Adrenal gland (tissue), 9 donors: ENCODE measurements at regions not wholly inside any gene's neighbourhood (a gene's known extent, or its start where the extent isn't known, plus 50 kb on each side); places are given as distances from the start of the nearest gene placed in this dataset.

Source experiments
- DNase-seq, 7 donors: peaks; one replicate each; pipeline ENCODE4 v3.0.0-alpha.2; 2019 to 2020
- H3K27ac ChIP-seq, 5 donors: fragments of 200-600 bp; sonication (generic) in 4 of 5; 1 replicate in 3 of 5; 2 replicates in 2 of 5; pipeline versions ENCODE4 v1.5.1 to v1.8.0; 2016 to 2020; ENCODE audit warnings: mild to moderate bottlenecking in 1 of 5
- H3K27me3 ChIP-seq: fragments of 200-600 bp; 2 replicates; pipeline ENCODE4 v1.8.0; 2021
- H3K36me3 ChIP-seq, 2 donors: fragments of 200-600 bp; replicated peaks in 1 of 2; 1 replicate in 1 of 2; 2 replicates in 1 of 2; pipeline versions ENCODE4 v1.5.1 to v1.8.0; 2018 to 2022
- H3K4me1 ChIP-seq, 2 donors: fragments of 200-600 bp; replicated peaks in 1 of 2; 1 replicate in 1 of 2; 2 replicates in 1 of 2; pipeline versions ENCODE4 v1.5.1 to v1.8.0; 2018 to 2021
- H3K4me3 ChIP-seq, 4 donors: fragments of 200-600 bp; sonication (generic) in 3 of 4; one replicate each; pipeline ENCODE4 v1.5.1; 2016 to 2018
- H3K9me3 ChIP-seq, 3 donors: fragments of 200-600 bp; sonication (generic) in 1 of 3; replicated peaks in 1 of 3; 1 replicate in 2 of 3; 2 replicates in 1 of 3; pipeline versions ENCODE4 v1.5.1 to v1.8.0; 2016 to 2021
- CTCF ChIP-seq, 6 experiments: fragments of 450-650 bp in 4 of 6; fragments of 200-600 bp in 2 of 6; sonication (generic) in 1 of 6; IDR thresholded peaks; 1 replicate in 5 of 6; 2 replicates in 1 of 6; pipeline versions ENCODE4 v1.5.1 to v1.8.0; 2016 to 2021; ENCODE audit warnings: antibody characterized with exemption in 6 of 6, mild to moderate bottlenecking in 2 of 6, moderate library complexity in 1 of 6
- POLR2A ChIP-seq, 2 donors: fragments of 450-650 bp; IDR thresholded peaks; one replicate each; pipeline ENCODE4 v1.6.1; 2017; ENCODE audit warnings: antibody characterized with exemption in 2 of 2, mild to moderate bottlenecking in 2 of 2, moderate library complexity in 1 of 2
- WGBS, 4 donors: extraction: QIAGEN DNeasy Blood & Tissue Kit in 2 of 4; methylation state at CpG; one replicate each; pipeline versions ENCODE4 v1.1.5 to v1.1.7; 2013 to 2017; 5-methylcytosine and 5-hydroxymethylcytosine counted together
- intact Hi-C, 2 donors: fragments of 100-400 bp; cut with DNase I; formaldehyde crosslinking; loops; one replicate each; pipeline versions ENCODE4 v1.14.1 to v1.15.0; 2022 to 2023
- donor health status: healthy with polysubstance abuse.
- donor health status: Bipolar disorder and iron deficiency.
- donor health status: DM: yes; HTN: yes; CAD: no.
- donor health status: DM: no; HTN: no; CAD: no.
- donor health status: DM: no; HTN: no; CAD: no.

GRCh38 chr13:58619396-58620113 is 988.0 kb downstream of the PCDH17 start:
- Histone ChIP-seq H3K36me3 (no peaks in the 10 kb centered on the region), H3K27ac (no peak overlapping the region), H3K4me1 (no peaks in the 10 kb centered on the region), H3K27me3 (no peaks in the 10 kb centered on the region), H3K4me3 (no peak overlapping the region), H3K9me3 (no peaks in the 10 kb centered on the region)
- 60 to 73% (median 64%) methylated on average over 5 of the region's 5 CpGs for WGBS, 4 donors
- DNase-seq = no peak
- TF ChIP-seq CTCF (IDR thresholded peaks at IDR 0.05) = no peak
- no peak for TF ChIP-seq POLR2A (IDR thresholded peaks at IDR 0.05)
- intact Hi-C loops = no loop called here

DNA sequence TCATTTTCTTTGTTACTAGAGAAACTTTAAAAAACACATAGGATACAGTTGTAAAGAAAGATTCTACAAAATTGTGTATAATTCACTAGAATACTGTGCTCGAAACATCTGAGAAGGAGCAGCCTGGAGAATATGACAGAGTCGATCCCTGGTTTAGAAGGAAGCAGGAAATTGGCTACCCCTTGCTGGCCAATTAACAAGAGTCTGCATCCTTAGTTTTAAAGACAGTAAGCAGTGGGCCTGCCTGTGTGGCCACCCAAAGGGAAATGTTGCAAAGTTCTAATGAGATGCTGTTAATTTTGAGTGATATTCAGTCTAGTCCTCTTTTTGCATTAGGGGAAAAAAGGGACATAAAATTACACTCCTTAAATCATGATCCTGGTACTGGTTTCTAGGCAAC is 988.6 kb downstream of the PCDH17 start:
- TF ChIP-seq CTCF (IDR thresholded peaks at IDR 0.05) (no peak), POLR2A (IDR thresholded peaks at IDR 0.05) (no peak)
- no peaks in the 10 kb centered on the region for H3K36me3 ChIP-seq
- intact Hi-C loops = no loop called here
- no peak overlapping the region for H3K4me3 ChIP-seq
- H3K9me3 ChIP-seq = no peaks in the 10 kb centered on the region
- DNase-seq = no peak
- H3K27me3 ChIP-seq = no peaks in the 10 kb centered on the region
- no peak overlapping the region for H3K27ac ChIP-seq
- 61 to 81% (median 68%) methylated on average over 2 of the region's 2 CpGs for WGBS, 4 donors
- H3K4me1 ChIP-seq = no peaks in the 10 kb centered on the region

GRCh38 chr13:58625703-58626389 is 994.3 kb downstream of the PCDH17 start:
- Histone ChIP-seq H3K4me1 (no peaks in the 10 kb centered on the region), H3K27ac (no peak overlapping the region), H3K4me3 (no peak overlapping the region), H3K36me3 (no peaks in the 10 kb centered on the region), H3K9me3 (no peaks in the 10 kb centered on the region), H3K27me3 (no peaks in the 10 kb centered on the region)
- intact Hi-C loops = no loop called here
- WGBS, 4 donors = 64 to 93% (median 77%) methylated on average over 2 to 3 of the region's 3 CpGs
- no peak for TF ChIP-seq POLR2A (IDR thresholded peaks at IDR 0.05)
- TF ChIP-seq CTCF (IDR thresholded peaks at IDR 0.05) = no peak
- no peak for DNase-seq

DNA sequence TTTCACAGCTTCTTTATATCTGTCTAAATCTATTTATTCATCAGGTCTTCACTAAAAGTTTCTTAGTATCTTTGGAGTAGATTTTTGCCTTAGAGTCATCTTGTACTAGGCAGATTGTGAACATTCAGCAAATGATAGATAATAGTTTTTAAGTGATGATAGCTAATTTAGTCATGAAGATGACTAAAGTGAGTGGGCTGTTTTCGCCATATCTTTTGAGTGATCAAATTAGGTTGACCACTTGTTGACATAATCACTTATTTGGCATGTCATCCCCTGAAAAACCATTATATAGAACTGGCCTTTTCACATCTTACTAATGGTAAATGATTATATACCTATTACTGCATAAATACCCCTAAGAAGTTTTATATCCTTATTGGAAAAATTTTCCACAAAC is 999.2 kb downstream of the PCDH17 start:
- H3K36me3 ChIP-seq = no peaks in the 10 kb centered on the region

More for the DNA sequence above, 999.2 kb downstream of the PCDH17 start:
- WGBS, 4 donors = 71 to 85% (median 85%) methylated on average over 1 of the region's 1 CpG
- H3K4me1 ChIP-seq = no peaks in the 10 kb centered on the region
- TF ChIP-seq CTCF (IDR thresholded peaks at IDR 0.05) (no peak), POLR2A (IDR thresholded peaks at IDR 0.05) (no peak)
- no peaks in the 10 kb centered on the region for H3K27me3 ChIP-seq
- DNase-seq = no peak
- intact Hi-C loops = no loop called here
- H3K4me3 ChIP-seq = no peak overlapping the region
- no peaks in the 10 kb centered on the region for H3K9me3 ChIP-seq
- H3K27ac ChIP-seq = no peak overlapping the region
